Activated CD4-positive, alpha-beta T cell treated with anti-CD3 and anti-CD28 coated beads, Interleukin-2, amount 50 U/mL, for 4 hours (primary cell): ENCODE measurements at regions not wholly inside any gene's neighbourhood (a gene's known extent, or its start where the extent isn't known, plus 50 kb on each side); places are given as distances from the start of the nearest gene placed in this dataset.

ENCODE experiments used
- DNase-seq, 2 experiments: peaks; one replicate each; pipeline ENCODE4 v3.0.0-alpha.2; 2020

- no peak for DNase-seq
These were observed 794.2 kb upstream of the LCORL start for GRCh38 chr4:18815779-18816173.

DNA sequence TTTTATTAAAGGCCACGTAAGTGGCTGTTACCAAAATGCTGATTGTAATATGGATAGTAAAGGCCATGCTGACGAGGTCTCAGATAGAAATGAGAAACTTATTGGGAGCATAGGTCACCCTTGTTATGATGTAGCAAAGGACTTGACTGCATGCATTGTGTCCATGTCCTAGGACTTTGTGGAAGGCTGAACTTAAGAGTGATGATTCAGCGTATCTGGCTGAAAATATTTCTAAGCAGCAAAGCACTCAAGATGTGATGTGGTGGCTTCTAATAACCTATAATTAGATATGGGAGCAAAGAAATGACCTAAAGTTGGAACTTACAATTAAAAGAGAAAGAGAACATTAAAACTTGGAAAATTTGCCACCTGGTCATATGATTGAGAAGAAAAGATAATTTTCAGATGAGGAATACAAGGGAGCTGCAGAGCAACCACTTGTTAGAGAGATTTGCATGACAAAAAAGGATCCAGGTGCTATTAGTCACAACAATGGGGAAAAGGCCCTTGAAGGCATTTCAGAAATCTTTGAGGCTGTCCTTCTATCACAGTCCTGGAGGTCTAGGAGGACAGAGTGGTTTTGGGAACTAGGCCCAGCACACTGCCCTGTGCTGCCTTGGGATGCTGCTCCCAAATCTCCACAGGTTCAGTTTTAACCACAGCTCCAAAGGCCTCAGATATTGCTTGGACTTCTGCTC lies 793.7 kb upstream of the LCORL start:
- no peak for DNase-seq

DNA sequence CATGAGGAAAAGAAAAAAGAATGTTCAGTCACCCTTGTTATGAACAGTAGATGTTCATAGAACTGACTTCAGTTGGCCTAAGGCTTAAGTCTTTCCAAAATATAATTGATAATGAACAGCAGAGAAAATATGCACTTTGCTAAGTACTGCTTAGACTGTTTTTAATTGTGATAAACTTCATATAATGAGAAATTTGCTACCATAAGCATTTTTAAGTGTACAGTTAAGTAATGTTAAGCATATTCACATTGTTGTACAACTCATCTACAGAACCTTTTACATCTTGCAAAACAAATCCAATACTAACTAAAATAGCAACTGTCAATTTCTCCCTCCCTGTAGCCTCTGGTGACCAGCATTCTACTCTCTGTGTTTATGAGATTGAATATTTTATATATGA lies 792.2 kb upstream of the LCORL start:
- DNase-seq, result no peak

DNA sequence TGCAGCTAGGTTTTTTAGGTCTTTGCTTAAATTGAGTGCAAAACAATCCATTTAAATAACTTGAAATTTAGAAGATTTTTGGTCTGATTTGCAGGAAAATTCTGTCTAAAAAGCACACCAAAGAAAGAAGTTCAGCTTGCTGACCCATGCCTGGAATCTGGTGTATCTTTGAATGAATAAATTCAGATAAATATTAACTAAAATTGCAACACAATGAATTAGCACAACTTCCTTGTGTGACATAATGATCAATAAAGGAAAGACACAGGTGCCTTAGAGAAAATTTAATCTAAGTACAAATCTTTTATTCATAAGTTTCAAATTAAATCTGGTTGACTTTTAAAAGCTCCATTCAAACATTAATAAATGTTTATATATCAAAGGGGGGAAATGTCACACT lies 791.5 kb upstream of the LCORL start:
- no peak for DNase-seq

- DNase-seq, result no peak
These were observed 782.2 kb upstream of the LCORL start for GRCh38 chr4:18803781-18804180.

DNA sequence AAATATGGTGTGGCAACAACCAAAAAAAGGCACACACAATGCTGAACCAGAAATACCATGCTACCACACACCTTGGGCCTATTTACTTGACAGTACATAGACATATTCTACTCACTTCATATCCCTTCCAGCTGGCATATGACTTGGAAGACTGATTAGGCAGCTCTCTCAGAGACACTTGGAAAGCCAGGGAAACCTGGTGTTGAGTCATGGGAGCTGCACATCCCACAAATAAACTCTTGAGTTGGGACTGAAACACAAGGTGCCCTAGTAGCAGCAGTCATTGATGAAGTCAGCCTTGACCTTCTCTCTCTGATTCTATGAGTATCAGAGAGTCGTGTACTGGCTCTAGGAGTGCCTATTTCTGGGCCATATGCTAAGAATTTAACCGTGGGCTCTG lies 776.6 kb upstream of the LCORL start:
- no peak for DNase-seq

GRCh38 chr4:18795794-18796193 lies 774.2 kb upstream of the LCORL start:
- no peak for DNase-seq

GRCh38 chr4:18777190-18777930 lies 755.8 kb upstream of the LCORL start:
- DNase-seq, result no peak

DNA sequence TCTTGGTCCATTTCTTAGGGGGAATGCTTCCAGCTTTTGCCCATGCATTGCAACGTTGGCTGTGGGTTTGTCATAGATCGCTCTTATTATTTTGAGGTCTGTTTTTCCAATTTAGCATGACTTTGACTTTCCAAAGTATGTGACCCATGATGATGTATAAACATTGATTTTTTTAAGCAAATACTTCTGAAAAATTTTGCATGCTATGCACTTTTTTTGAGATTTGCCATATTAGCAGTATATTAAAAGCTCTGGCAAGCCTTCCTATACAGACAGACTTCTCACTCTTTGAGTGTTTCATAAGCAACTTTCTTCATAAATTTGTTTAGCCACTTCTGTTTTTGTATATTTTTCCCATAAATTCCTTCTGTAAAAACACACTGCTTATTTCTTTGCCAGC lies 746.4 kb upstream of the LCORL start:
- DNase-seq, result no peak

GRCh38 chr4:18756671-18757070 lies 735.1 kb upstream of the LCORL start:
- no peak for DNase-seq

DNA sequence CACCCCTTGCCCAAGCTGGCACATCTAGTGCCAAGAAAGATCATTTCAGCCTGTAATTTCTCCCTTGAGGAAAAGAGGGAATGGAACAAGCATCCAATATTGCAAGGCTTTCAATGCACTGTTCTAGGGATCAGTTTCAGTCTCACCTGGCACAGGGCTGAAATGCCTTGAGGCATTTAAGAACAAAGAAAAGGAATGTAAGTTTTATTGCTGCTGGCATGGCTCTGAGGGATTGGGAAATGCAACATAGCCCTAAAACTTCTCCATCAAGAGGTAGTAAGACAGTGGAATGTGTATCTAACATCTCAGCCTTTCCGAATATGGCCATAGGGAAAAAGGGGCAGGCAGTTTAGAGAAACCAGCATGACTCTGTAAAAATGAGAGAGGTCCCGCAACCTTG lies 732.6 kb upstream of the LCORL start:
- no peak for DNase-seq

DNA sequence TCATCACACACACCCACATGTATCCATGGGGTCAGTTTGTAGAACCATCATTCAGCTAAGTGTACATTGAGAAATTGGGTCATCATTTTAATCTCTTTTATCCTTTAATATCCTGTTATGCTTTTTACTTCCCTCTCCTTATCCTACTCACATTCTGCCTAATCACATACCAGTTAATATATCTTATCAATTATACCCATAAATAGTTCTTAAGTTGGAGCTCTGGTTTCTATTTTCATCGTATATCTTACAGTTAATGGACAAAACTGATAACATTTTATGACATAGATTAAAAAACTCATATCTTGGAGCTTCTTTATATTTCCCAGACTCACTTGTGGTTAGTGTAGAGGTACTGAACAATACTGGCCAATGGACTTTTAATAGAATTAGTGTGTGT lies 729.5 kb upstream of the LCORL start:
- no peak for DNase-seq

- no peak for DNase-seq
These were observed 727.8 kb upstream of the LCORL start for GRCh38 chr4:18749391-18749790.

- DNase-seq, result no peak
These were observed 715.0 kb upstream of the LCORL start for GRCh38 chr4:18736551-18736950.

DNA sequence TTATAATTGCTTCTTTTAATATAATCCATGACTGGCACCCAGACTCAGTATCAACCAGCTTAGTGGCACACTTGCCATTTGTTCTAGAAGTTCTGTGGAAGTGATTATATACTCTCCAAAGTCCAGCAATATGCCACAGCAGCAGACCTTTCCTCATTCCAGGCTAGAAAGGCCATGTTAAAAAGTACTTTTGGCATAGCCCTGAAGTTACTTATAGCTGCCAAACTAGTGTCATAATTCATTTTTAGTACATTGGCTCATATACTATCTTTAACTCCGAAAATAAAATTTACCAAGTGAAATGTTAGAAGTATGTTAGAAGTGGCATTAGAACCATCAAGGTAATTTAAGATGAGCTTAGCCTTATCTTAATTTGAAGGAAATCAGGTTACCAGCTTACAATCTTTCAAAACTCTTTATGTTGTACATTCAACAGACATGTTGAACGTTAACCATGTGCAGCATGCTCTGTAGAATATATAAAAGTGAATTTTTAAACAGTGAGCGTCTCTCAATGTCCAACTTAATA lies 714.2 kb upstream of the LCORL start:
- no peak for DNase-seq

- DNase-seq, result no peak
These were observed 712.9 kb upstream of the LCORL start for GRCh38 chr4:18734405-18734804.

DNA sequence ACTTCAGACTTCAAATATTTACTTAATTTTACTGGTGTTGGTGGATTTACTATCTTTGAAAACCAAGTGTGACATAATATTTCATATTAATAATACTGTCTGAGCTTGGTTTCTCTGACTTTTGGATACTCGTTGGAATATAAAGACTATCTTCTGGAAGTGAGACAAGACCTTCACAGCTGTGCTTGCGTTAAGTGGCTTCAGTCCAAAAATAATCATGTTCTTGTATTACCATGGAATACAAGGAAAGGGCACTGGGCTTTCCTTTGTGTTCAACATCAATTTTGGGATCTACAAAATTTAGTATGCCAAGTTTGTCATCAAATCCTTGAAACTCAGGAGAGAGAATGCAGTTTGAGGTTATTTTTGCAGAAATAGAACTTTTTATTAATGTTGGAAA lies 712.4 kb upstream of the LCORL start:
- no peak for DNase-seq

DNA sequence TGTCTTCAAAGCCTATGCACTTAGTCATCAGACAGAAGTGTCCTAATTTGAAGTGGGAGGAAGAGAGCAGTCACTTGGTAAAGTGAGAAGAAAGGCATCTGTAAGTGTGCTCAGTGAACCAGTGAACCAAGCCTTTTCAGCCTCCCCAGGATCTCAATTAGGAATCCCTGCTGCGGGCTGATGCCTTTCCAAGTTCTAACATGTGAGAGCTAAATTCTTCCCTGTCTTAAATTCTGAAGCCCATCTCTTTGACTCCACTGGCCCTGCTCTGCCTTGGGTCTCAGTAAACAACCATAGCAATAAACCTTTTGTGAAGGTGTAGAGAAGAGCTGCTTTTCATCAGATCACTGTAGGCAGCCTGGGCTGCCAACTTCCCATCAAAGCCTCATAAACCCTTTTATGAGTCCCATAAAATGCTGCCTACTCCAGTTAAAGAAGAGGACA lies 701.2 kb upstream of the LCORL start:
- no peak for DNase-seq

DNA sequence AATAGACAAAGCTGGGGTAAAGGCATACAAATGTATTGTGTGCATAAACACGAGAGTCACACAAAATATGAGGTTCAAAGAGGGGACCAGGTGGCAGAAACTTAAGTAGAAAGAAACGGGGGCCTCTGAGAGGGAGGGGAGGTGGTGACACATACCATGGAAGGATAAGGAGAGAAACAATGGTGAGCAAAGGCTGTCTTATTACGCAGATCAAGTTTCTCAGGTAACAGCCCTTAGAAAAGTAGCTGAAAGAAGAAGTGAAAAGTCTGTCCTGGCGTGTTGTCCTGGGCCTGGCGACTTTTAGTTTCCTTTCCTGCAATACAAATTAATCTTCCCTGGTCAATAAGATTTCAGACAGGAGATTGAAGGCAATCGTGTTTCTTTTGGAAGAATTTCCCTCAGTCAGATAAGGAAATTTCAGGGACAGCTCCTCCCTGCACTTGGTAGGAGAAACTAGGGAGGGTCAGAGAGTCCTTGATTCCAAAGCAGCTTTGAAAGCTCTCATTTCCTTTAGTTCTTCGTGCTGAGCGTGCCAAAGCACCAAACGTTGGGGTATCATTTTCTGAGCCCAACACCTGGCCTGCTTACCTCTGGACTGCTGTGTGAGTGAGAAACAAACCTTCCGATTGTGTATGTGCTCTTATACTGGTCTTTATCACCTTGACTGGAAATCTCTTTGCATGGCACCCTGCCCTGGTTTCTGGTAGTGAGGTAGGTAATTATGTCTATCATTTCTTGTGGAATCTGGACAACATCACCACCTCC lies 676.7 kb upstream of the LCORL start:
- no peak for DNase-seq

DNA sequence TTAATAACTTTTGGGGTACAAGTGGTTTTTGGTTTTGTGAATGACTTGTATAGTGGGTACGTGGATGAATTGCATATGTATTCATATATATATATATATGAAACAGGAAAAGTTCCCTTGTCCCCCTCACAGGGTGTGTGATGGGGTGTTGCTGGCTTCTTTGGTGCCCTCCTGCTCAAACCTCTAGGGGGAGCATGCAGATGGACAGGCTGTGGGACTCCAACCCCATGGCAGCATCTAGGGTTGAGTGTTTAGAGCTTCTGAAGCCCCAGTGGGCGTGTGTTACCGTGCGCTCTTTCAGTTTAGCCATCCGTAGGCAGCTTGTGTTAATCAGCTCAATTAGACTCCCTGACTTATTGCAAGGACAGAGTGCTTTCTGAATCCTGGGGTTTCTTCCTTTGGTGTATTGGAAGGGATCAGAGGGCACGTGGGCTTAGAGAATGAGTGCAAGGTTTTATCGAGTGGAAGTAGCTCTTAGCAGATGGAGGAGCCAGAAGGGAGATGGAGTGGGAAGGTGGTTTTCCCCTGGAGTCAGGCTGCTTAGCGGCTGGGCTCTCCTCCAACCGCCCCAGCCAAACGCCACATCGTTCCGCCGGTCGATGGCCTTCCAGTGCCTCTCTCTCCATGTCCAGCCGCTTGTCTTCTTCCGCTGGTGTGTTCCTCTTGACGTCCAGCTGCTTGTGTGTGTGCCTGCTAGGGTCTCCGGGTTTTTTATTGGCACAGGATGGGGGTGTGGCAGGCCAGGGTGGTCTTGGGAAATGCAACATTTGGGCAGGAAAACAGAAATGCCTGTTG lies 674.4 kb upstream of the LCORL start:
- DNase-seq, result no peak

DNA sequence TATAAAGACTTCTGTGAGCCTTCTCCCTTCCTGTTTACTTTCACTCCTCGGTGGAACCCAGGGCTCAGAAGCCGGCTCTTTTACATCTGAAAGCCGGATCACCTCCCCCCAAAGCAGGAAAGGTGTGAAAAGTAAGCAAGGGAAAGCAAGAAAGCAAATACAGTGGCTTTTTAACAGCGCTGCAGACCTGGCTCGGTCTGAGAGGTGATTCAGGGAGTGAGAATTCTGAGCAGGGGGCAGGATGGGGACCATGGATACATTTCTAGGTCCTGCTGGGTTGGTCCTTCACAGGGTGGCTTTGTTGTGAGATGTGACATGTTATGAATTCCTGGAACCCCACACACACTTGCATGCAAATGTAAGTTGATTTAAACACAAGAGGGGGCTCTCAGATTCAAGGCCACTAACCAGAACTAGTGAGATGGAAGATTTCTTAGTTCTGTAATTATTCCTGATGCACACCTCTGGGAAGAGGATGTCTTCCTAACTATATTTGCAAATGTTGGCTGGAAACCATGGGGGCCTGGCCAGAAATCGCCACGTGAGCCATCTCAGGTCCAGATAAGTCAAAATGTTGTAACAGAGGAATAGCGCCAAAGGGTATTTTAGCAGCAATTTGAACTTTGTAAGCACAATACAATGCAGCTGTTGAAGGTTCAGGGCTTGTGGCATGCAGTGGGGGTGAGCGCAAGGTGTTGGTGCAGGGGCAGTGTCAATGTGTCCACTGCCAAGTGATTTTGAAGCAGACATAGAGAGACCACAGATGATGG lies 670.1 kb upstream of the LCORL start:
- no peak for DNase-seq
